ENCODE measurements at regions not wholly inside any gene's neighbourhood (a gene's known extent, or its start where the extent isn't known, plus 50 kb on each side); places are given as distances from the start of the nearest gene placed in this dataset.

- TF ChIP-seq POLR2A (IDR thresholded peaks at IDR 0.05) = no peak
- no peak for TF ChIP-seq CTCF (IDR thresholded peaks at IDR 0.05)
- no peak for TF ChIP-seq EP300 (IDR thresholded peaks at IDR 0.05)
These were observed 81.2 kb upstream of the ARHGAP29 start for GRCh38 chr1:94318505-94319030.

Measured in stomach (tissue), 4 donors.